ENCODE measurements at regions not wholly inside any gene's neighbourhood (a gene's known extent, or its start where the extent isn't known, plus 50 kb on each side); places are given as distances from the start of the nearest gene placed in this dataset.

GRCh38 chr6:97399208-97399607 is 116.2 kb upstream of the MMS22L start:
- ChIA-PET CTCF (no interaction called here), POLR2A (no interaction called here), RAD21 (ENCODE audit: low non-redundant PET in 1 of 2, low total read pairs in 2 of 2, uncharacterized antibody in 2 of 2, unreplicated experiment in 2 of 2) (no interaction called here)
- TF ChIP-seq ZNF274 (IDR thresholded peaks at IDR 0.05; ENCODE audit: low read depth, low read length): no peak
- no peak for TF ChIP-seq POLR2AphosphoS5 (IDR thresholded peaks at IDR 0.05; ENCODE audit: low read depth, low read length)
- no peak for TF ChIP-seq EZH2phosphoT487 (IDR thresholded peaks at IDR 0.05; ENCODE audit: borderline replicate concordance)
- no peak for TF ChIP-seq FOSL1 (IDR thresholded peaks at IDR 0.05; ENCODE audit: low read depth)
- TF ChIP-seq POLR2A (IDR thresholded peaks at IDR 0.05; ENCODE audit: borderline replicate concordance, extremely low read depth, insufficient read depth, insufficient read length): no peak
- TF ChIP-seq CEBPB (IDR thresholded peaks at IDR 0.05; ENCODE audit: low read depth): no peak
- TF ChIP-seq EZH2 (IDR thresholded peaks at IDR 0.05): no peak
- TF ChIP-seq SRF (IDR thresholded peaks at IDR 0.05; ENCODE audit: low read depth): no peak
- TF ChIP-seq JUND (IDR thresholded peaks at IDR 0.05): no peak
- no peak for TF ChIP-seq RAD21 (IDR thresholded peaks at IDR 0.05; ENCODE audit: low read depth)
- no peaks in the 10 kb centered on the region for H3K27me3 ChIP-seq (ENCODE audit: insufficient read depth, low read length)
- H3K36me3 ChIP-seq (ENCODE audit: control insufficient read depth in 1 of 2, insufficient read depth in 2 of 2, low read length in 2 of 2): no peaks in the 10 kb centered on the region
- no peaks in the 10 kb centered on the region for H3K9me2 ChIP-seq (ENCODE audit: insufficient read depth)
- H3K27ac ChIP-seq (ENCODE audit: low read depth, low read length): no peak overlapping the region
- no peak overlapping the region for H3K4me2 ChIP-seq (ENCODE audit: low read length)
- no peaks in the 10 kb centered on the region for H4K20me1 ChIP-seq (ENCODE audit: insufficient read depth)
- H3K4me1 ChIP-seq (ENCODE audit: control insufficient read depth in 1 of 2, insufficient read depth in 2 of 2, low read length in 2 of 2): no peaks in the 10 kb centered on the region
- no TSS peak for BruUV-seq (replicated peaks)
- no peak overlapping the region for H3K9ac ChIP-seq (ENCODE audit: low read length)
- intact Hi-C loops (cut with micrococcal nuclease): loop anchor here (10.0 kb wide), 1 partner anchor 184 kb away; no protein-coding TSS in a partner anchor
- no peaks in the 10 kb centered on the region for H3K79me2 ChIP-seq (ENCODE audit: insufficient read depth, low read length)
- DNase-seq (ENCODE audit: low read depth, low spot score) (no peak), ATAC-seq (no peak)
- no peak overlapping the region for H3K4me3 ChIP-seq (replicated peaks in 1 of 2; ENCODE audit: low read depth in 1 of 2, low read length in 2 of 2)
- H3K9me3 ChIP-seq (ENCODE audit: control insufficient read depth in 1 of 2, insufficient read depth in 1 of 2, low read depth in 1 of 2, low read length in 2 of 2): no peaks in the 10 kb centered on the region
- H2AFZ ChIP-seq (ENCODE audit: low read depth, low read length, poor library complexity, severe bottlenecking): no peak overlapping the region

- Histone ChIP-seq H3K27me3 (ENCODE audit: insufficient read depth, low read length) (no peaks in the 10 kb centered on the region), H2AFZ (ENCODE audit: low read depth, low read length, poor library complexity, severe bottlenecking) (no peak overlapping the region), H3K9ac (ENCODE audit: low read length) (no peak overlapping the region), H3K9me3 (ENCODE audit: control insufficient read depth in 1 of 2, insufficient read depth in 1 of 2, low read depth in 1 of 2, low read length in 2 of 2) (no peaks in the 10 kb centered on the region), H3K79me2 (ENCODE audit: insufficient read depth, low read length) (no peaks in the 10 kb centered on the region), H3K4me1 (ENCODE audit: control insufficient read depth in 1 of 2, insufficient read depth in 2 of 2, low read length in 2 of 2) (no peaks in the 10 kb centered on the region), H3K9me2 (ENCODE audit: insufficient read depth) (no peaks in the 10 kb centered on the region), H3K27ac (ENCODE audit: low read depth, low read length) (no peak overlapping the region), H3K4me3 (replicated peaks in 1 of 2; ENCODE audit: low read depth in 1 of 2, low read length in 2 of 2) (no peak overlapping the region), H4K20me1 (ENCODE audit: insufficient read depth) (no peaks in the 10 kb centered on the region), H3K36me3 (ENCODE audit: control insufficient read depth in 1 of 2, insufficient read depth in 2 of 2, low read length in 2 of 2) (no peaks in the 10 kb centered on the region), H3K4me2 (ENCODE audit: low read length) (no peak overlapping the region)
- ChIA-PET CTCF (no interaction called here), RAD21 (ENCODE audit: low non-redundant PET in 1 of 2, low total read pairs in 2 of 2, uncharacterized antibody in 2 of 2, unreplicated experiment in 2 of 2) (no interaction called here), POLR2A (no interaction called here)
- BruUV-seq (replicated peaks): no TSS peak
- ATAC-seq: no peak
- TF ChIP-seq TCF7L2 (IDR thresholded peaks at IDR 0.05; ENCODE audit: borderline replicate concordance, extremely low read depth, insufficient read depth, insufficient read length): no peak
- no peak for TF ChIP-seq SIN3A (IDR thresholded peaks at IDR 0.05; ENCODE audit: low read depth)
- no peak for TF ChIP-seq SP1 (IDR thresholded peaks at IDR 0.05; ENCODE audit: low read depth)
- TF ChIP-seq SRF (IDR thresholded peaks at IDR 0.05; ENCODE audit: low read depth): no peak
- no peak for TF ChIP-seq ATF3 (IDR thresholded peaks at IDR 0.05)
- TF ChIP-seq MAX (IDR thresholded peaks at IDR 0.05): no peak
- no peak for TF ChIP-seq YY1 (IDR thresholded peaks at IDR 0.05; ENCODE audit: extremely low read depth, insufficient replicate concordance, low read depth, low read length)
- no peak for TF ChIP-seq ZNF274 (IDR thresholded peaks at IDR 0.05; ENCODE audit: low read depth, low read length)
- DNase-seq (ENCODE audit: low read depth, low spot score): no peak
- intact Hi-C loops (cut with micrococcal nuclease): no loop called here
Observed at GRCh38 chr6:97401533-97401932, 118.5 kb upstream of the MMS22L start.

All from HCT116 (cell line).